H1 (cell line): ENCODE measurements at regions not wholly inside any gene's neighbourhood (a gene's known extent, or its start where the extent isn't known, plus 50 kb on each side); places are given as distances from the start of the nearest gene placed in this dataset.

ENCODE experiments used
- CREB1 ChIP-seq: IDR thresholded peaks from 2 replicates; pipeline ENCODE4 v1.6.1; 2012; ENCODE audit warnings: inconsistent platforms
- RXRA ChIP-seq: IDR thresholded peaks from 2 replicates; pipeline ENCODE4 v1.6.1; 2011; ENCODE audit warnings: low read depth, mild to moderate bottlenecking, low read length, moderate library complexity; ENCODE audit not compliant: insufficient read depth
- YY1 ChIP-seq: IDR thresholded peaks from 2 replicates; pipeline ENCODE4 v1.6.1; 2011; ENCODE audit warnings: low read depth, mild to moderate bottlenecking, low read length

DNA sequence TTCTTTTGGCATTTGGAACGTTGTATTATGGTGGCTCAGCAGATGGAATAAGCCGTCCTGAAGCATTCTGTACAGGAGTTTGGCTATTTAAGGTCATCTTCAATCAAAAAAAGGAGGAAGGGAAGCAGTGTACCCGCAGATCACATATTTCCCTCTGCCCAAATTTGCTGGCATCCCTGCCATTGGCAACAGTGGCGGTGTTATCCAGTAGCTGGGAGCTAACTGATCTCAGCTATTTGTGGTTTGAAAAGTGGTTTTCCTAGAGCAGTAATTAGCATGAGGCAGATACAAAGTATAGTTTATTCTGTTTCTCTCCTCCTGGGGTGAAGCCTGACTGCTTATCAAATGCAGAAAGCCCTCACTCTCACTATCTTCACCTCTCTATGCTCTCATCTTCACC lies 576.8 kb downstream of the QKI start (continued):
- no peak for TF ChIP-seq YY1
- TF ChIP-seq CREB1: no peak
- TF ChIP-seq RXRA: no peak
- TF ChIP-seq, all 59 proteins: peak for 0
